ENCODE measurements at regions not wholly inside any gene's neighbourhood (a gene's known extent, or its start where the extent isn't known, plus 50 kb on each side); places are given as distances from the start of the nearest gene placed in this dataset.
A peak's percentile ranks its signal among the peaks of the same experiment; 100 is the strongest.
"Not testable (repeated sequence)": the region's sequence is repeated elsewhere in the genome, so short reads cannot be mapped to it uniquely, and the experiment has no call there.

DNA sequence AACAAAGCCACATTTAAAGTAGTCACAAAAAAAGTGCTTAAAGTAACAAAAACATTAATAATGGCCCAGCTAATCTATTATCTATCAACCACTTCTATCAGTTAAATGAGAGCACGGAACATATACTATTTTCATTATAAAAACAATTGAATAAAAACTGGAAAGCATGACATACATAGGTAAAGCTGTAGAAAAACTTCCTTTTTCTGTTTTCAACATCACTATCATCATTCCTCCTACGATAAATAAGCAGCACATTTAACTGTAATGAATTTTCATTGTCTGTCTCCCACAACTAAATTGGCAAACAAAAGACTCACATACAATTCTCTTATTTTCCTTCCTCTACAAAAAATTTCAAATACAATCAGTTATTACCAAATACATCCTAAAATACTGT lies 96.4 kb upstream of the DPH5 start:
- DNase-seq: no peak

DNA sequence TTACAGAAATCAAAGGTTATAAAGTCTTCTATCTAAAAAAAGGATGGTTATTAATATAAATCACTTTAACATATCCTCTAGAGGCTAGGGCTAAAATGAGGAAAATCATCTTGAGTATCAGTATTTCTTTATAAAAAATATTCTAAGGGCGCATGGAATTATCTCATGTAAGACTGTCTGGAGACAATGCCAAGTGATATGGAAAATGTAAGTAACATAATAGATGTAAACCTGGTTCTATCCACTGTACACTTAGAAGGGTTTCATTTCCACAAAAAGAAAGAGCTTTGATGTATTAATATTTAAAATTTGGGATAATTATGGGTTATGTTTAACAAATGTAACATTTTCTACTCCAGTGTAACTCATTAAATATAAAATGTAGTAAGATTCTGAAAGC lies 95.9 kb upstream of the DPH5 start:
- DNase-seq: no peak

DNA sequence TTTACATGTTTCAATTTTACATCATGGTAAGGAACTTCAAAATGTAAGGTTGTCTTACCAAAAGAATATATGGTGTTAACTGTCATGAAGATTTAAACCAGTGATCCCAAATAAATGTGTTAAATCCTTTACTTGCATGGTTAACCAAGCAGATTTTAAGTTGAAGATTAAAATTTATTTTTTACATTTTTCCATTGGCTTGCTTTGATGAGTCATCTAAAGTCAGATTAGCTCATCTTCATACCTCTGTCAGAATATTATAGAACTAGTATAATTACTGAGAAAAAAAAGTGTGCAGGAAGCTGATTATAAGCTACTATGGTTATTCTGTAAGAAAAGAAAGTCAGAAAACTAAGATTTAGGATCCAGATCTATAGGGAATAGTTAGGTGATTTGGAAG lies 95.3 kb upstream of the DPH5 start:
- no peak for DNase-seq

DNA sequence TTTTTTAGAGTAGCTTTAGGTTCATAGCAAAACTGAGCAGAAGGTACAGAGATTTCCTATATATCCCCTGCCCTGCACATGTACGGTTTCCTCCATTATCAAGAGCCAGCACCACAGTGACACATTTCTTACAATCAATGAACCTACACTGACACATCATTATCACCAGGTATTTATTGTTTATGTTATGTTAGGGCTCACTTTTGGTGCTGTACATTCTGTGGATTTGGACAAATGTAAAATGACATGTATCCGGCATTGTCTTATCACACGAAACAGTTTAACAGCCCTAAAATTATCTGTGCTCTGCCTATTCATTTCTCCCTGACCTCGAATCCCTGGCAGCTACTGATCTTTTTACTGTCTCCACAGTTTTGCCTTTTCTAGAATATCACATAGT lies 93.7 kb upstream of the DPH5 start:
- no peak for DNase-seq

DNA sequence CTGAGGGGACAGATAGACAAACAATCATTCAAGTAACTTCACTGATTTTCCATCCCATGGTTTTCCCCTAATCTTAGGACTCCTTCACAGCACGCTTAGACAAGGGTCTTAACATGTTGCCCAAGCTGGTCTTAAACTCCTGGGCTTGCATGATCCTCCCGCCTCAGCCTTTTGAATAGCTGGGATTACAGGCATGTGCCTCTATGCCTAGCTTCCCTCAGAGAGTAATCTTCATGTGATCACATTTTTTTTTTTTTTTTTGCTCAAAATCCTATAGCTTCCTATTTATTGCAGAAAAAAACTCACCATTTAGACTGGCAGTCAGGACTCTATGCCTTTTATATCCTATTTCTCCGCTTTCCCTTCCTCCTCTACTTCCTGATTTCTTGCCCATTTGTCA lies 90.4 kb upstream of the DPH5 start:
- no peak for DNase-seq

DNA sequence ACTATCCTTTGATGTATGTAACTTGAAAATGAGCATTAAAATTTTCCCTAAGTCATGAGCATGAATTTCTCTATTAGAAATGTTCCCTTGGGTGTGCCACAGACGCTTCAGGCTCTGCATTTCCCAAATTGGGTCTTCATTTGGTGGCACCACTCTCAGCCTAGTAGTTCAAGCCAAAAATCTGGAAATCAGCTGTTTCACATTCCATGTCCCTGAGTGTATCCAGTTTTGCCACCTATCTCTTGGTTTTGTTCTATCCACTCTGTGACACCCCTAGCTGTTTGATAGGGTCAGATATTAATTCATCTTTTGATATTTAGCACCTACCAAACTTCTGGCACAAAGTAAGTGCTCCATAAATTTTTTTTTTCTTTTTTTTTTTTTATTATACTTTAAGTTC lies 89.5 kb upstream of the DPH5 start:
- no peak for DNase-seq

DNA sequence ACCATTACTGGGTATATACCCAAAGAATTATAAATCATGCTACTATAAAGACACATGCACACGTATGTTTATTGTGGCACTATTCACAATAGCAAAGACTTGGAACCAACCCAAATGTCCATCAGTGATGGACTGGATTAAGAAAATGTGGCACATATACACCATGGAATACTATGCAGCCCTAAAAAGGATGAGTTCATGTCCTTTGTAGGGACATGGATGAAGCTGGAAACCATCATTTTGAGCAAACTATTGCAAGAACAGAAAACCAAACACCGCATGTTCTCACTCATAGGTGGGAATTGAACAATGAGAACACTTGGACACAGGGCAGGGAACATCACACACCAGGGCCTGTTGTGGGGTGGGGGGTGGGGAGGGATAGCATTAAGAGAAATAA lies 88.5 kb upstream of the DPH5 start:
- not testable (repeated sequence) for DNase-seq

DNA sequence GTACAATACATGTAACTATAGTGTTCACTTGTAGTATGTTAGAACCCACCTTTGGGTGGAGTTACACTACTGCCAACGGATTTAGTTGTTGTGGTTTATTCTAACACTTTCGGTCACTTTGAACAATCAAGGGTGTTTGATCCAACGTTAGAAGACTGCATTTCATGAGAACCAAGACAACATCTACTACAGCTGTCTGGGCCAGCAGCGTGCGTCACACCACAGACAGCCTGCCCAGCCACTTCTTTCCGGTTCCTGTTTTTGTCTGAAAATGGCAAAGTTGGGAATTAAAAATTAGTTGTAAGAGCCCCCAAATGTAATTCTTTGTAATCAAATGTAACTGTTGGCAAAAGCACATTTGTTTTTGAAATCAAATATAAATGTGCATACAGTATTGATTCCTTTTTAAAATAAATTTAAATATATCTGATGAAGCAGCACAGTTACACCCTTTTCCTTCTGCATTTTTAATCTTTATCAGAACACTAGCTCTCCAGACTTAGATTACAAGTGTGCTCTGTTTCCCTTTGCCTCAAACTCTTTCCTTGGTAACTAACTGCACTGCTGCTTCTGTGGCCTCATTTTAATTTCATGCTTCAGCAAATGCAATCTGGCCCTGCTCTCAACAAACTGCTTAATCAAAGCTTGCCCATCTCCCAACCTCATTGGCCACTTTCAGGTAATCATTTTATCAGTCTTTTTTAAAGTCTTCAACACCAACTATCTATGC lies 86.6 kb upstream of the DPH5 start:
- peak; percentile 84 for DNase-seq

DNA sequence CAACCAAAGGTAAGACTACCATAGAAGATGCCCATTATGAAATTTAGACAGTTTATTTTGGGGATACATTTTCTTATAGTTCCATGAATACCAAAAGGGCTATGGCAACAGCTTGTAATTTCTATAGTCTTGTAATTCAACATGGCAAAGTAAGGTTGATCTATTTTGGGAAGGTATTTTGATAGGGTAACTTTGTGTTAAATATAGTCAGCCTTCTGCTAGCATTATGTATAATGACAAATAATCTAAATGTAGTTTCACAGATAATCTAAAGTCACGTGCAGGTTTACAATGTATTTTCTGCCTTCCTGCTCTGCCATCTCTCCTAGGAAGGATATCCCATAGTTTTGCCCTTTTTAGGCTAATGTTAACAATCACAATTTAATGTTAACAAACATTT lies 85.9 kb upstream of the DPH5 start:
- no peak for DNase-seq

DNA sequence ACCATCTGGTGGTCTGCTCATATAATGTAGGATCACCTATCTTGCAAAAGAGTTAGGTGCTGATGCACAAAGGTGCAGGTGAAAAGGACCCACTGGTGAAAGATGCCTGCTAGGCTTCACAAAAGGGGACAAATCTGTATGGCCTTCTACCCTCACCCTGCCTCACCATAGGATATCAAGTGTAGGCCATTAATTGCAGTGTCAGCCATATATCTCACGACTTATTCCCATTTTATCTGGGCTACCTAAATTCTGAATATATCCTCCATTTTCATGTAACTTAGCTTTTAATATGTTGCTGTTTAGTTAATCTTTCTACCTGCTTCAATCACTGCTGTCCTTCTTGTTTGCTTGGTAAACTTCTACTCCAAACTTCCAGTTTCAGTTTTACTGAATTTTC lies 84.2 kb upstream of the DPH5 start:
- no peak for DNase-seq

DNA sequence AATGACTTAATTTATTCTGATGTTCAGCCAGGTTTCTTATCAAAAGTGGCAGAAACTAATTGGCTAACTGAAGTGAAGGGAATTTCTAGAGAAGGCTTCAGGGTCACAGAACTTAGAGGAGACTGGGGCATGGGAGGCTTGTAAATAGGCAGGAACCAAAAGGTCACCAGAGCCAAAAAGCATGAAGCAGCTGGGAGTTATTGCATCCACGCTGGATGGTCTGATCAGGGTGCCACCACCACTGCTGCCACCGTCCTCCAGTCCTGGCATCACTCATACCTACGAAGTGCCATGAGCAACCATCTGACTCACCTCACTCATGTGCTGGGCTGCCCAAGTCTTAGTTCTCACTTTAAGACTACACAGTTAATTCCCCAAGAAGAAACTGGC lies 82.5 kb upstream of the DPH5 start:
- DNase-seq: no peak

DNA sequence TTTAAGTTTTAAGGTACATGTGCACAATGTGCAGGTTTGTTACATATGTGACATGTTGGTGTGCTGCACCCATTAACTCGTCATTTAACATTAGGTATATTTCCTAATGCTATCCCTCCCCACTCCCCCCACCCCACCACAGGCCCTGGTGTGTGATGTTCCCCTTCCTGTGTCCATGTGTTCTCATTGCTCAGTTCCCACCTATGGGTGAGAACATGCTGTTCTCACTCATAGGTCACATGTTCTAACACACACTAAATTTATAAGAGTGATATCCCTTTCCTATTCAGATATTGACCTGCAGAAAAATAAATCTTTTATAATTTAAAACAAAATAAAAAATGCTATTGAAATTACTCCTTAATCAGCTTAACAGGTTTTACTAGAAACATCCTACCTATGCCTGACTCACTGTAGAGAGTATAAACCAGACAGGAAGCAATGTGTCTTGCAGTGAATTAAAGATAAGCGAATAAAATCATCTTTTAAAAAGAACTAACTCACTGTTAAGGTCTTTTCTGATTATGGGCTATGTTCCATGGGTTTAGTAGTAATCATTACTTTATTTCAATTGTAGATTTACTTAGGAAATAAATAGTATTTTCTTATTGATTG lies 82.0 kb upstream of the DPH5 start:
- DNase-seq: no peak

DNA sequence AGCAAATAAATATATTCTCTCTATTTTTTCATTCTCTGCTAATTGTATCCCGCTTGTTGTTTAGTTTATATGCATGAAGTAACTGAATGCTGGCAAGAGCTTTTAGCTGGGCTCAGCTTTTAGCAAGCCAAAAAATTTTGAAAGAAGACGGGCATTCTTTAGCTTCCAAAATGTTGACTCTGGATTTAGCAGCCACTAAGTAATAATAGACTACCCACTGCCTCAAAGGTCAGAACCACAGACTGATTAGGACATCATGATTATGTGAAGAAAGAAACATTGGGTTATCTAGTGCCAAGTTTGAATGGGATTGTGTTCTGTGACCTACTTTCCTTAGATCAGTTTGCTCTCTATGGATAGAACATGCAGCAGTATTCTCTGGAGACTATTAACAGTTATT lies 80.3 kb upstream of the DPH5 start:
- DNase-seq: no peak

DNA sequence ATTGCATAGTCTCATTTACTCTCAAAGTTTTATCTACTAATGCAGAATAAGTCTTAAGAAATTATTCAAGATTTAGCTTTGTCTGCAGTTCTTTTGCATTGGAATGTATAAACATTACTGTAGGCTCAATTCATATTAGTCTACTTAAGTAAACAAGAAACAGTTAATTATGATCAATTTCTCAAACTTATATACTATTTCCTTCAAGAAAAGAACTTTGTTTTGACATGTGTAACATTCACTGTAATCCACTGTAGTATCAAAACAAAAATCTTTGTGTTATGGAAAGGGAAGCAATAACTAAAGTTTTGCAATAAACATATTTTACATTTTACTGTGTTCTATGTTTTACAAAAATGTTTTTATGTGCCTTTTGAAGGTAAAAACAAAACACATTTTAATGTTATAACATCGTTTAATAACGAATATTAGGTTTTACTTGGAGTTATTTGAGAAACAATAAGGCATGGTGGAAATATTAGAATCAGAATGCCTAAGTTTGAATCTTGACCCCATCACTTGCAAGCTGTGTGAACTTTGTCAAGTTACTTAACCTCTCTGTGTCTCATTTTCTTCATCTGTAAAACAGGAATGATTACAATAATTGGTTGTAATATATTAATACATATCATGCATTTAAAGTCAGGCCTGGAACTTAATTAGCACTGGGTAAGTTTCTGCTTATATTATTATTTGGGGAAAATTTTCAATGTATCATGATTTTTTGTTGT lies 77.0 kb upstream of the DPH5 start:
- no peak for DNase-seq

DNA sequence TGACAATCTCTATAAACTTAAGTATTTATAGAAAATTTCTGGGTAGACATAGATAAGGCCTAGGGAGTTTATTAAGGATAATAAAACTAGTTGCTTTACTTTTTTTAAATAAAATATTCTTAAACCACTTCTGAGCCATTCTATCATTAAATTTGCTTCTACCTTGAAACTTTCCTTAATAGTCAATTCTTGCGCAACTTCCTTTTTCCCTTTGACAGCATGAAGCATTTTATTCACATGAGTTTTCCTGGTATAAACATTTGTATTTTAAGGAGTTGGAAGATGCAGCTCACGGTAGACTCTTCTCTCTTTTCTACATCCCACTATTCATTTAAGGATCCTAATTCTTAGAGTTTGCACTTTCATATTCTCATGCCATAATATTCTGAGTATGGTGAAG lies 75.8 kb upstream of the DPH5 start:
- DNase-seq: no peak

DNA sequence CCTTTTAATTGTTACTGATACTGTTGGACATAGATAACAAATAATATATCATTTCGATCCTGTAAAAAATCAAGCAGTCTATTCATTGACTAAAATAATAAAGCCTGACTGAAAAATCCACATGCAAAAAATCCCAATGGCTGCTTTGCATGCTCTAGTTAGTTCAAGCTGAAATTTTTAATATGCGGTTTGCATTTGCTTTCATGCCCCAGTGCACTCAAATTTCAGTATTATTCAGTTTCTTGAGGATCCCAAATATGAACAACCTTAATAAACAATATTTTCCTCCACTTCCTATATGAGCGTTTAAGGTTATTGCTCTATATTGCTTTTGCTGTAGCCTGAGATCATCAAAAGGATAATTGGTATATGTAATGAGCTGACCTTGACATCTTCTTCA lies 75.1 kb upstream of the DPH5 start:
- no peak for DNase-seq

DNA sequence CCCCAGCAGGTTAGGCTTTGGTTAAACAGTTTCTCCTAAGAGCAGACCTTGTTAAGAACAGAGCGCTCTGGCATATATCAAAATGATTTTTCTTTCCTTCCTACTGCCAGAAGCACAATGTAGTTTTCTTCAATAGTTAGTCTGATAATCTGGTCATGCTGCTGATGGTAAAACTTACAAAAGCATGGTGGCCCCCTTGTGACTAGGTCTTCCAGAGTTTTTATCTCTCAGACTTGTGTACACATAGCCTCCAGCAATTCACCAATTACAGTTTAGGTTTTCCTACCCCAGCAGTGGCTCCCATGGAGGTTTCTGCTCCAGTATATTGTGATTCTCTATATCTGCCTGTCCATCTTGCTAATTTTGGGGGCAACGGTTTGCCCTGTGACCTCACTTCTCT lies 73.3 kb upstream of the DPH5 start:
- DNase-seq: no peak

DNA sequence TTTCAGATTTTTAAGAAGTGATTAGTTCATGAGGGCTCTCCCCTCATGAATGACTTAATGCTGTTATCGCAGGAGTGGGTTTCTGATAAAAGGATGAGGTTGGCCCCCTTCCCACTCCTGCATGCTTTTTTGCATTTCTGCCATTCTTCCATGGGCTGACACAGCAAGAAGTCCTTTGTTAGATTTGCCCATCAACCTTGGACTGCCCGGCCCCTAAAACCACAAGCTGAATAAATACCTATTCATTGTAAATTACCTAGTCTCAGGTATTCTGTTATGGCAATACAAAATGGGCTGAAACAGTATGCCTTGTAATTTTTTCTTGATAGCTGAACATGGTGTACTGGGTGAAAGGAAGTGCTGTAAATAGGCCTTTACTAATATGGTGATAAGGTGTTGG lies 72.7 kb upstream of the DPH5 start:
- no peak for DNase-seq

DNA sequence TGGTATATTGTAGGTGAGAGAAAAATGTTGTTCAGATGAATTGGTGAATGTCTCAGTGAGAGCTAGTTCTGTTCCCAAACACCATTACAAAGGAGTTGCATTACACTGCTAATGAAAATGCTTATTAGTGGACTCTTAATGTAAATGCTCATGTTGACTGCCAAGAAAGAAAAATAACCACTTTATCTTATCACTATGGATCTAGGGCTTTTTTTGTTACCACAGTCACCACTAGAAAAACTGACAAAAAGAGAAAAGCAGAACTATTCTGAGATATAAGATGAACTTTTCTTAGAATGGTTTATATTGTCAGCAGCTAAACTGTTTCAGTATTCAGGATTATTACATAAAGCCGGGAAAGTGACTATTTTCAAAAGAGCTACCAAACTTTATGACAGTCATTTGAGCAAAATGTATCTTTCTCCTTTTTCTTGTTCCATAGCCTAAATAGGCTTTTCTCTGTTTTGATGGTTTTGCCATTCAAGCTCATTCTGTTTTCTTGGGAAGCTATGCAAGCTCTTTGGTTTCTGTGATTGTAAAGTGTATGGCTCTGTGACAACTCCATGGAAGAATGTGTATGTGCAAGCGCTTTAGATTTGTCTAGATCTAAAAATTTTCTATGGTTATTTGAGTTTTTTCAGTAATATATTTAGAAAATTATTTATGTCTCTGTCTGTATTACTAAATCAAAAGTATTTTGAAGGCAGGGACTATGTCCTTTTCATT lies 64.2 kb upstream of the DPH5 start:
- no peak for DNase-seq

DNA sequence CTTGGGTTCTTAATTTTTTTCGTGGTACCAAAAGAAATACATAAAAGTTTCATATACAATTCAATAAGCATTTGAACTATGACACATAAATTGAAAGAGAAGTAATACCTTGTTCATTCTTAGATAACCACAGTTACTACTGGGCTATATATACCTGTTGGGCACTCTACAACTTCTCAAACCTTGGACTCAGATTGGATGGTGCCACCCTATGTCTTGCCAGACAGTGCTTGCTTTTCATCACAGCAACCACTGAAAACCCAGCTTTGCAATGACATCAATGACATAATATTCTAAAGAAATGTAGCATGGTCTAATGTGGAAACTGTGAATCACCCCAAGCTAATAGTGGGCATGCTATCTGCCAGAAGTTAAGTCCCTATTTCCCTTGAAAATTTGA lies 62.8 kb upstream of the DPH5 start:
- DNase-seq: no peak

DNA sequence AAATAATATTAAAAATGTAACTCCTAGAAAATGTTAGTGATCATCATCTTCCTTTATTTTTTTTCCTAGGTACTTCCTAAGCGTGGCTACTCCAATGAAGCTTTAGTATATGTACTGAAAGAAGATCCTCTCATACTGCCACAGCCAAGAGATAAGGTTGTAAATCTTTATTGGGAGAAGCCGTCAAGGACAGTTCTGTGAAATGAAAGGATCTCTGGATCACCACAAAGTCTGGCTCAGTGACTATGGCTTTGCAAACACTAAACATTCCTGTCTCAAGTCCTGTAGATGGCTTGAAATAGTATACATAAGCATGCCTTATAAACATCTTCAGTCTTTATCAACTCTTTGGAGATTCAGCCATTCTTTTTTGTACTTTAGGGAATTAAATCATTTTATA lies 61.2 kb upstream of the DPH5 start:
- DNase-seq: no peak

DNA sequence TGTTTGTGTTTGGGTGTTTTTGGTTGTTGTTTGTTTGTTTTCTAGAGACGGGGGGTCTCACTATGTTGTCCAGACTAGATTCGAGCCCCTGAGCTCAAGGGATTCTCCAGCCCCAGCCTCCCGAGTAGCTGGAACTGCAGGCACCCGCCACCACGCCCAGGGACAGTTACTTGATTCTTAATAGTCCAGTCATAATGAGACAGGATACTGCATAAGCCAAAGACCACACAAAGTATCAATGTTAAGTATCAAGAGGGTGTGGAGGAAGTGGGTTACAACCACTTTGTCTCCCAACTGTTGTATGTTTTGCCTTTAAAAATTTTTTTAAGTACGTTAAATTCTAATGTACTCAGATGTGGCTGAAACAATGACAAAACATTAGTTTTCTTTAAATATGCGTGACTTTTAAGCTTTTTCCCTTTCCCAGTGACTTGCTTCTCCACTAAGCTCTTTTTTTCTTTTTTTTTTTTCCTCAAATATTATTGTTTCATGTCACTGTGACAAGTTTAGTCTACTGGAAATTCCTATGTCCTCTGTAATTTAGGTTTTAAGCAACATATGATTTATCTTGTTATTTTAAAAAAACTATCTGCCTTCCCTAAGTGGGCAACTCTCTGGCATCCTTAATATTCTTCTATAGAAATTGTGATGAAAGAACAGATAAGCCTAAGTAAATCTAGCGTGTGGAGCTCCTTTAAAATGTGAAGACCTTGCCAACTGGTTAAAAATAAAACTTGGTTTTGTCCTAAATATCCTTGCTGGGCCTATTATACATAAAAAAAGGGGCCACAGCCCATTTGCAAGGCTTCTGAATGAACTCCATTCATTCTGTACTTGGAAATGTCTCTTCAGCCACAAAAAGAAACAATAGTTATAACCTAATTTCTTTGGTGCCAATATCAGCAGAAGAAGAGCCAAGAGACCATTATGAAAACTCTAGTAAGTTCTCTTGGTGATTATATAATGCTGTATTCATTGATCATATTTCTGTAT lies 56.2 kb upstream of the DPH5 start:
- peak; percentile 72 for DNase-seq

DNA sequence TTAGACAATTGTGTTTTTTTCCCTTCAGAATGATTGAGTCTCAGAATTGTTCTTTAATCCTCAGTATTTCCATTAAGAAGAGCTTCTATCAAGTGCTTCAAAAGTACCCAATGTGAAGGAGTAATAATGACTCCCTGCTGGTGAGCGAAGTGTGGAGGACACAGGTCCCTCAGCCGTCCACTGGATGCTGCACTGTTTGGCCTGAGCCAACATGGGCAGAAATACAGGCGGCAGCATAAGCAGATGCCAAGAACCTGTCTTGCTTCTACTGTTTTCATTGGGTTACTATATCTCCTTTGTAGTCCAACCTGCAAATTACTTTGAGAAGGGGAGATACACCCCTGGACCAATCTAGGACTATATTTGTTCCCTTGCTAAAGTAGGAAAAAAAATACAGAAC lies 55.3 kb upstream of the DPH5 start:
- DNase-seq: no peak
